Fibroblast of gingiva (primary cell): ENCODE measurements at regions not wholly inside any gene's neighbourhood (a gene's known extent, or its start where the extent isn't known, plus 50 kb on each side); places are given as distances from the start of the nearest gene placed in this dataset.

ENCODE experiments used
- DNase-seq: peaks from one replicate; pipeline ENCODE4 v3.0.0-alpha.2; 2011; ENCODE audit warnings: low read depth

GRCh38 chr14:82362452-82362851 is 828.8 kb upstream of the SEL1L start:
- DNase-seq: no peak

GRCh38 chr14:82365471-82365870 is 831.8 kb upstream of the SEL1L start:
- DNase-seq: no peak

- no peak for DNase-seq
Measured at GRCh38 chr14:82366803-82367202, 833.1 kb upstream of the SEL1L start.

GRCh38 chr14:82379291-82379690 is 845.6 kb upstream of the SEL1L start:
- no peak for DNase-seq

- DNase-seq: no peak
Measured at GRCh38 chr14:82385048-82385447, 851.4 kb upstream of the SEL1L start.

GRCh38 chr14:82387699-82388098 is 854.0 kb upstream of the SEL1L start:
- no peak for DNase-seq

- DNase-seq: no peak
Measured at GRCh38 chr14:82388488-82388887, 854.8 kb upstream of the SEL1L start.

- DNase-seq: no peak
Measured at GRCh38 chr14:82390586-82390985, 856.9 kb upstream of the SEL1L start.

GRCh38 chr14:82394916-82395315 is 861.3 kb upstream of the SEL1L start:
- no peak for DNase-seq

GRCh38 chr14:82398256-82398655 is 864.6 kb upstream of the SEL1L start:
- no peak for DNase-seq

GRCh38 chr14:82403987-82404386 is 870.3 kb upstream of the SEL1L start:
- DNase-seq: no peak

- no peak for DNase-seq
Measured at GRCh38 chr14:82410064-82410463, 876.4 kb upstream of the SEL1L start.

GRCh38 chr14:82411298-82411697 is 877.6 kb upstream of the SEL1L start:
- DNase-seq: no peak

GRCh38 chr14:82412545-82412944 is 878.9 kb upstream of the SEL1L start:
- no peak for DNase-seq

- DNase-seq: no peak
Measured at GRCh38 chr14:82414853-82415539, 881.3 kb upstream of the SEL1L start.

- no peak for DNase-seq
Measured at GRCh38 chr14:82419933-82420332, 886.3 kb upstream of the SEL1L start.

GRCh38 chr14:82420871-82421270 is 887.2 kb upstream of the SEL1L start:
- DNase-seq: no peak

GRCh38 chr14:82421286-82421685 is 887.6 kb upstream of the SEL1L start:
- no peak for DNase-seq

GRCh38 chr14:82422230-82422629 is 888.6 kb upstream of the SEL1L start:
- DNase-seq: no peak

- no peak for DNase-seq
Measured at GRCh38 chr14:82425261-82425660, 891.6 kb upstream of the SEL1L start.

- no peak for DNase-seq
Measured at GRCh38 chr14:82431031-82431430, 897.4 kb upstream of the SEL1L start.

GRCh38 chr14:82432301-82433105 is 898.9 kb upstream of the SEL1L start:
- no peak for DNase-seq

GRCh38 chr14:82438436-82438835 is 904.8 kb upstream of the SEL1L start:
- no peak for DNase-seq

GRCh38 chr14:82441270-82441669 is 907.6 kb upstream of the SEL1L start:
- no peak for DNase-seq
